ENCODE measurements at regions not wholly inside any gene's neighbourhood (a gene's known extent, or its start where the extent isn't known, plus 50 kb on each side); places are given as distances from the start of the nearest gene placed in this dataset.

DNA sequence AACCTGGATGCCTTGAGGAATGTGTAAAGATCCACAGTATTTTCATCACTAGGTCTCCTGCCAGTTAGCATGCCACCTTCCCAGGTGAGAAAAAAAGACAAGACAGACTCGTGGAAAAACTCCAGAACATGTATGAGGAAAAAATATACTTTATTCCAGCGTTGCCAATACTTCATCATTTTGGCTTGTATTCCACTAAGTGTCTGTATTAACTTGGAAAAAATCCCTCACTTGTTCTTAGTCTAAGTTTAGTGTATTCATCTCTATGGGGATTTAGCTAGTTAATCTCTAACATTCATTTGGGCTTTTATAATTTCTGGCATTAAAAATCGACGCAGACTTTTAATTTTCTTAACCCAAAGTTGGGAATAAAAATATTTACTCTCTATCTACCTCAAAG, 759.4 kb downstream of the SORCS1 start:
- Histone ChIP-seq H3K27ac (ENCODE audit: low read length in 2 of 2) (no peak overlapping the region), H3K9me3 (ENCODE audit: control extremely low read depth in 1 of 3, control insufficient read depth in 2 of 3, insufficient read depth in 1 of 3, low read length in 2 of 3) (no peaks in the 10 kb centered on the region), H3K27me3 (replicated peaks in 1 of 4; ENCODE audit: control extremely low read depth in 1 of 4, control insufficient read depth in 3 of 4, insufficient read depth in 4 of 4, low read length in 3 of 4) (no peaks in the 10 kb centered on the region), H3K79me2 (ENCODE audit: control insufficient read depth, insufficient read depth, low read length) (no peaks in the 10 kb centered on the region), H3K4me2 (replicated peaks; ENCODE audit: low read depth, low read length, poor library complexity, severe bottlenecking) (no peak overlapping the region), H3K9ac (ENCODE audit: low read length) (no peak overlapping the region), H3K4me1 (ENCODE audit: control insufficient read depth in 2 of 2, insufficient read depth in 2 of 2, low read length in 2 of 2) (no peaks in the 10 kb centered on the region), H3K36me3 (replicated peaks in 1 of 2; ENCODE audit: control extremely low read depth in 1 of 2, control insufficient read depth in 1 of 2, extremely low read depth in 1 of 2, insufficient read depth in 2 of 2, low read length in 1 of 2) (no peaks in the 10 kb centered on the region), H3K4me3 (ENCODE audit: control extremely low read depth in 1 of 5, extremely low read depth in 1 of 5, insufficient read depth in 1 of 5, low read depth in 2 of 5, low read length in 4 of 5) (no peak overlapping the region), H2AFZ (ENCODE audit: insufficient read depth, low read depth, low read length, poor library complexity, severe bottlenecking) (no peak overlapping the region), H4K20me1 (ENCODE audit: control insufficient read depth, insufficient read depth, low read length, poor library complexity, severe bottlenecking) (no peaks in the 10 kb centered on the region)
- Mint-ChIP-seq H3K27ac (no peak overlapping the region), H3K4me3 (no peak overlapping the region), H3K27me3 (no peaks in the 10 kb centered on the region), H3K4me1 (no peaks in the 10 kb centered on the region), H3K9me3 (ENCODE audit: insufficient read depth) (no peaks in the 10 kb centered on the region)
- intact Hi-C loops (cut with micrococcal nuclease): no loop called here
- DNase-seq (no peak), ATAC-seq (ENCODE audit: low read depth) (no peak)
- ChIA-PET POLR2A (no interaction called here), CTCF (no interaction called here)
- WGBS (ENCODE audit: insufficient coverage): no CpG with 5 or more reads among the region's 4 CpGs
- TF ChIP-seq EZH2 (IDR thresholded peaks at IDR 0.05; ENCODE audit: borderline replicate concordance, insufficient read depth, low read depth, low read length, poor library complexity, severe bottlenecking): no peak
- TF ChIP-seq, protein P1, sequence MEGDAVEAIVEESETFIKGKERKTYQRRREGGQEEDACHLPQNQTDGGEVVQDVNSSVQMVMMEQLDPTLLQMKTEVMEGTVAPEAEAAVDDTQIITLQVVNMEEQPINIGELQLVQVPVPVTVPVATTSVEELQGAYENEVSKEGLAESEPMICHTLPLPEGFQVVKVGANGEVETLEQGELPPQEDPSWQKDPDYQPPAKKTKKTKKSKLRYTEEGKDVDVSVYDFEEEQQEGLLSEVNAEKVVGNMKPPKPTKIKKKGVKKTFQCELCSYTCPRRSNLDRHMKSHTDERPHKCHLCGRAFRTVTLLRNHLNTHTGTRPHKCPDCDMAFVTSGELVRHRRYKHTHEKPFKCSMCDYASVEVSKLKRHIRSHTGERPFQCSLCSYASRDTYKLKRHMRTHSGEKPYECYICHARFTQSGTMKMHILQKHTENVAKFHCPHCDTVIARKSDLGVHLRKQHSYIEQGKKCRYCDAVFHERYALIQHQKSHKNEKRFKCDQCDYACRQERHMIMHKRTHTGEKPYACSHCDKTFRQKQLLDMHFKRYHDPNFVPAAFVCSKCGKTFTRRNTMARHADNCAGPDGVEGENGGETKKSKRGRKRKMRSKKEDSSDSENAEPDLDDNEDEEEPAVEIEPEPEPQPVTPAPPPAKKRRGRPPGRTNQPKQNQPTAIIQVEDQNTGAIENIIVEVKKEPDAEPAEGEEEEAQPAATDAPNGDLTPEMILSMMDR (IDR thresholded peaks at IDR 0.05): no peak

DNA sequence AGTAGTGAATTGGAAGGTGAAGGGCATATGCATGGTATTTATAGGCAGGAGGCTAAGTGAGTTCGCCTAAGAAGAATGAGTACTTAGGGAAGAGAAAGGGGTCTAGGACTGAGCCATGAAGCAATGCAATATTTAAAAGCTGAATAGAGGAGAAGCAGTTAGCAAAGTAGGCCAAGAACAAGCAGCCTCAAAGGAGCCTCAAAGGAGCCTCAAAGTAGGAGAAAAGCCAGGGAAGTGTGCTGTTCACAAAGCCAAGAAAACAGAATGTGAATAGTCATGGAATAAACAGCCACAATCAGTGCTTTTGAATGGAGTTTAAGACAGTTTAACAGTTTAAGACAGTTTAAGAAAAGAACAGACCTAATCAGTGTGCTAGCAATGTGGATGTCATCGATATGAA, 762.0 kb downstream of the SORCS1 start:
- Histone ChIP-seq H3K79me2 (ENCODE audit: control insufficient read depth, insufficient read depth, low read length) (no peaks in the 10 kb centered on the region), H3K9me3 (ENCODE audit: control extremely low read depth in 1 of 3, control insufficient read depth in 2 of 3, insufficient read depth in 1 of 3, low read length in 2 of 3) (peaks cover 0 to 3% (median 0%) of the 10 kb centered on the region in 3 donors), H3K4me3 (ENCODE audit: control extremely low read depth in 1 of 5, extremely low read depth in 1 of 5, insufficient read depth in 1 of 5, low read depth in 2 of 5, low read length in 4 of 5) (no peak overlapping the region), H3K4me1 (ENCODE audit: control insufficient read depth in 2 of 2, insufficient read depth in 2 of 2, low read length in 2 of 2) (no peaks in the 10 kb centered on the region), H4K20me1 (ENCODE audit: control insufficient read depth, insufficient read depth, low read length, poor library complexity, severe bottlenecking) (no peaks in the 10 kb centered on the region), H3K27ac (ENCODE audit: low read length in 2 of 2) (no peak overlapping the region), H3K9ac (ENCODE audit: low read length) (no peak overlapping the region), H2AFZ (ENCODE audit: insufficient read depth, low read depth, low read length, poor library complexity, severe bottlenecking) (no peak overlapping the region), H3K36me3 (replicated peaks in 1 of 2; ENCODE audit: control extremely low read depth in 1 of 2, control insufficient read depth in 1 of 2, extremely low read depth in 1 of 2, insufficient read depth in 2 of 2, low read length in 1 of 2) (no peaks in the 10 kb centered on the region), H3K4me2 (replicated peaks; ENCODE audit: low read depth, low read length, poor library complexity, severe bottlenecking) (no peak overlapping the region), H3K27me3 (replicated peaks in 1 of 4; ENCODE audit: control extremely low read depth in 1 of 4, control insufficient read depth in 3 of 4, insufficient read depth in 4 of 4, low read length in 3 of 4) (no peaks in the 10 kb centered on the region)
- H3K27ac Mint-ChIP-seq: no peak overlapping the region
- POLR2A ChIA-PET: no interaction called here
- no peaks in the 10 kb centered on the region for H3K27me3 Mint-ChIP-seq
- TF ChIP-seq, protein P1 (IDR thresholded peaks at IDR 0.05): no peak
- no peak for TF ChIP-seq EZH2 (IDR thresholded peaks at IDR 0.05; ENCODE audit: borderline replicate concordance, insufficient read depth, low read depth, low read length, poor library complexity, severe bottlenecking)
- H3K4me3 Mint-ChIP-seq: no peak overlapping the region
- DNase-seq: no peak
- CTCF ChIA-PET: no interaction called here
- no peaks in the 10 kb centered on the region for H3K4me1 Mint-ChIP-seq
- intact Hi-C loops (cut with micrococcal nuclease): no loop called here
- 82% methylated on average over 2 of the region's 2 CpGs for WGBS (ENCODE audit: insufficient coverage)
- H3K9me3 Mint-ChIP-seq (ENCODE audit: insufficient read depth): peaks cover 2% of the 10 kb centered on the region
- no peak for ATAC-seq (ENCODE audit: low read depth)

Data from B cell (primary cell).